SK-N-DZ (cell line): ENCODE measurements at regions not wholly inside any gene's neighbourhood (a gene's known extent, or its start where the extent isn't known, plus 50 kb on each side); places are given as distances from the start of the nearest gene placed in this dataset.
"Not testable (repeated sequence)": the region's sequence is repeated elsewhere in the genome, so short reads cannot be mapped to it uniquely, and the experiment has no call there.

Source experiments
- DNase-seq: peaks from one replicate; pipeline ENCODE4 v3.0.0-alpha.2; 2015; ENCODE audit warnings: low spot score

DNA sequence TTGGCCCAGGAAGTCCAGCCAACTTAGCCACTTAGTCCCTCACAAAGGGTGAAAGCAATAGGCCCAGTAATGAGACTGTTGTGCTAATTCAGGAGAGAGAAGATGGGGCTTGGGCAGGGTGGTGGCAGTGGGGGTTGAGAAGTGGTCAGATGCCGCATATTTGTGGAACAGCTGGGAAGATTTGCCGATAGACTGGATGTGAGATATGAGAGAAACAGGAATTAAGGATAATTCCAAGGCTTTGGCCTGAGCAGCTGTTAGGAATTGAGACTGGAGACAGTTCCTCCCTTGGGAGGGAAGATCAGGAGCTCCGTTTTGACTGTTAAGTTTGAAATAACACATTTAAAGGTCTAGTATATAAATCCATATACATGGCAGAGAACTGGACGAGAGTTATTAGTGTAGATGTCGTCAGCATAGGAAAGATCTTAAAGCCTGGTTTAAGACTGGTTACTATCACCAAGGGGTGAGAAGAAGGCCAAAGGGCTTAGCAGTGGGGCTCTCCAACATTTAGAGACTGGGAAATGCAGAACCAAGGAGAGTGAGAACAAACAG is 323.7 kb upstream of the FAM78B start:
- DNase-seq: no peak

GRCh38 chr1:166493765-166494164 is 327.0 kb upstream of the FAM78B start:
- not testable (repeated sequence) for DNase-seq

DNA sequence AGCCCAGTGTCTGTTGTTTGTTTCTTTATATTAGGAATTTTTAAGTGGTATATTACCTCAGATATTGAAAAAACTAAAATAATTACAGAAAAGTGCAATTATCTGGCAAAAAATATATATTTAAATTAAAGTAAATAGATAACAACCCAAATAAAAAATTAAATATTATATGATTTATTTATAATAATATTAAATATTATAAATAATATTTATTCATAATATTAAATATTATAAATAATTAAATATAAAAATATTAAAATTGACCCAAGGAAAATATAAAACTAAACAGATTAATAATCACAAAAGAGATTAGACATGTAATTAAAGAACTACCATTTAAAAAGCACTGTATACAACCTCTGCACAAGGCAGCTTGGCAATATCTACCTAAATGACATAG is 331.9 kb upstream of the POGK start:
- DNase-seq: no peak

DNA sequence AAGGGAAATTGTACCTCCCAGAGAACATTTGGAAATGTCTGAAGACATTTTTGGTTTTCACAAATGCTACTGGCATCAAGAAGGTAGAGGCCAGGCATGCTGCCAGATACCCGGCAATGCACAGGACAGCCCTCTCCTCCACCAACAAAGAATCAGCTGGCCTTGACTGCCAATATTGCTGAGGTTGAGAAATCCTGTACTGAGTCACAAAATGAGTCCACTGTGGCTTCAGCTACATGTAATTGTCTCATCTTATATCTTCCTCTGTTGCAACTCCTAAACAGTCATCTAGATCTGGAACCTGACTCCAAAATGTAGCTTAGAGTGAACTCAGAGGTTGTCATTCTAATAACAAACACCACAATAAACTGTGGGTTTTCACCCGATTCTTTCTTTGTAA is 327.5 kb upstream of the POGK start:
- no peak for DNase-seq

GRCh38 chr1:166514067-166514466 is 325.2 kb upstream of the POGK start:
- DNase-seq: no peak

DNA sequence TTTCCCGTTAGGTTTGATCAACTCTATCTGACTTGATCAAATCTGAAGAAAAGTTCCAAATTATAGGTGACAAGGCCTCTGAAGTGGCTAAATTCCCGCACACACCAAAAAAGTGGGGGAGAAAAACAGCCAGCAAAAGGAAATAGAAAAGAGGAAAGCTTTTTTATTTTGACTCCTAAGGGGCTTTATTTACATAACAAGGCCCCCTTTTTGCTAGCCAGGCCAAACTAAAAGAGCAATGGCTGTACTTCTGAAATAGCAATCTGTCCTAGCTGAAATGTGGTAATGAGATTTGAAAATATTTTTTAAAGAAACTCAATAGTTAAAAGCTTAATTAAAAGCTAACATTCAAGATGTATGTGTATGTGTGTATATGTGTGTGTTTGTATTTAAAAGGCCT is 311.5 kb upstream of the POGK start:
- DNase-seq: no peak

GRCh38 chr1:166538646-166539045 is 300.6 kb upstream of the POGK start:
- no peak for DNase-seq

DNA sequence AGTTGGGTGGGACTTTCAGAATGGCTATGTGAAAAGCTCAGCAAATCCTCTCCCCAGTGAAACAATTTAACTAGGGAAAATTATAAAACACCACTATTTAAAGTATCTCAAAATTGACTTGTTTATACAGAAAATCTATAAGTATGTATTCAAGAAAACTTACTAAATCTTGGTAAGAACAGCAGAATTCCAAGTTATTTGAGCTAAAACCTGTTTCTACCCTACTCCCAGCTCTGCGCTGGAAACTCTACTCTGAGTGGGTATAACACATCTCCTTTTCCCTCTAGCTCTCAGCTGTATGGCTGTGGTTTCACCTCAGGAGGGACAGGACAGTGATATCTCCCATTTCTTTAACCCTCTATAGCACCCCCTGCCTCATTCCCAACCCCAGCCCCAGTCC is 295.2 kb upstream of the POGK start:
- DNase-seq: no peak

- DNase-seq: no peak
These were observed 294.7 kb upstream of the POGK start for GRCh38 chr1:166544561-166544960.

DNA sequence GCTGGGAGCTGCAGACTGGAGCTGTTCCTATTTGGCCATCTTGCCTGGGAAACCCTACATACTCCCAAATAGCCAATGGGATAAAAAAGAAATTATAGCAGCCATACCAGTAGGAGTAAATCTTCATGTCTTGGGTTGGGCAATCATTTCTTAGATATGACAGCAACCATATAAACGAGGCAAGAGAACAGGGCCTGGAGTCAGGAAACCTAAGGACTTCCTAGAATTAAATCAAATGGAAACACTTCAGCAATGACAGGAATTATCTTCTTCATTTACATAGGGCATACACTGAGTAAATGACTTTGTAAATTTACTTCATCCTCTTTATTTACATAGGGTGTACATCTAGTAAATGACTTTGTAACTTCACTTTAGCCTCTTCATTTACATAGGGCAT is 286.6 kb upstream of the POGK start:
- no peak for DNase-seq

DNA sequence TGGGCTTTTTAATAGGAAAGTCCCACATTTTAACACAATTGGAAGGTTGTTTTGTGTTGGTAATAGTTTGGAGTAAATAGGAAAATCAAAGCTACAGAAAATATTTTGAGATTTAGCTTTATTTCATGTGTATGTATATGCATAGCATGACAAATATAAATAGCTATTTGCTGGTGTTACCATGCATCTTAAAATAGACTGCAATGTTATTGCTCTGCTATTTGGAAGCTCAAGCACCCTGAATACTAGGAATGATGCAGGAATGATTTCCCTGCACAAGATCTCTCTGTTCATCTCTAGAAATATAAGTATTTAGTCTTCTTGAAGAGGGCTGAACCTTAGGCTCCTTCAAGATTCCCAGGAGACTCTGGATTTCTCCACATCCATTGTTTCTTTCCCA is 268.3 kb upstream of the POGK start:
- DNase-seq: no peak

DNA sequence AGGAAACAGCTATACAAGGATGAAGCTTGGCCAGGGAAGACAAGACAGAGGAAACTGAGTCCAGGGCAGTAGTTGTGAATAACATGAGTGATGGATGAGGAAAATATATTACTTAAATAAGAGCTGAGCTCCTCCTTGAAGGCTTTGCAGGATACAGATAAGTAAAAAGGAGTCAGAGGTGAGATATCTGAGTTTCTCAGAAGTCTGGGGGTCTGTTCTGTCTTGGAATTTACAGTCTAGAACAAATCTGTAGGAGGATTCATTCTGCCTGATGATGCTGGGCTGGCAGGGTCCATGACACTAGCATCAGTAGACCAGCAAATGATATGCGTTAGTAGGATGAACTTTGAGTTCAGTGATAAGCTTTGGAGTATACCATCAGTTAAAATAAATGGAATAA is 266.1 kb upstream of the POGK start:
- no peak for DNase-seq

GRCh38 chr1:166579557-166580501 is 259.4 kb upstream of the POGK start:
- DNase-seq: no peak

- DNase-seq: no peak
These were observed 250.5 kb upstream of the POGK start for GRCh38 chr1:166588741-166589140.

GRCh38 chr1:166590161-166590560 is 249.1 kb upstream of the POGK start:
- no peak for DNase-seq

DNA sequence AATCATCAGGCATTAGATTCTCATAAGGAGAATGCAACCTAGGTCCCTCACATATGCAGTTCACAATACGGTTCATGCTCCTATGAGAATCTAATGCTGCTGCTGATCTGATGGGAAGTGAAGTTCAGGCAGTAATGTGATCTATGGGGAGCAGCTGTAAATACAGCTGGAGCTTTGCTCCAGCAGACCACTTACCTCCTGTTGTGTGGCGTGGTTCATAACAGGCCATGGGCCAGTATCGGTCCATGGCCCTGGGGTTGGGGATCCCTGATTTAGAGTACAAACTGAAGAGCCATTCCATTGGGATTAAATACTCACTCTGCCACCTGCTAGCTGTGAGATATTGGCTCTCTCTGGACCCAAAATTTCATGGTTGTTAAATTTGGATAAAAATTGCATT is 244.6 kb upstream of the POGK start:
- DNase-seq: no peak

- no peak for DNase-seq
These were observed 241.8 kb upstream of the POGK start for GRCh38 chr1:166597516-166597915.

DNA sequence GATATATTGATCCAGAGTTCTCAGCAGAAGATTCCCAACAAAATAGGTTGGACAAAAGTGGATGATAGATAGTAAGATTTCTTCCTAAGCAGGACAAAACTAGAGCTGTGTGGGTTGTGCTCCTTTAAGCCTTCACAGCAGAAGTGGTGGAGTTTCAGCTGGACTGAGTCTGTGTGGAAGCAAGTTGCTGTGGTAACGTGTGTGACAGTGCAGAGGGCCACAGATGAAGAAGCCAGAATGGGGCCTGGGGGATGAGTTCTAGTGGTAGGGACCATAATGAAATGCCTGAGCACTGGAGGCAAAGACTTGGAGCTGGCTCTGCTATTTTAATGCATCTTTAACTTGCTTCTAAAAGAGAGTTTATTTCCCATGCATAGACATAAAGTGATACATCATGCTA is 238.7 kb upstream of the POGK start:
- DNase-seq: no peak

- DNase-seq: no peak
These were observed 237.5 kb upstream of the POGK start for GRCh38 chr1:166601650-166602278.

DNA sequence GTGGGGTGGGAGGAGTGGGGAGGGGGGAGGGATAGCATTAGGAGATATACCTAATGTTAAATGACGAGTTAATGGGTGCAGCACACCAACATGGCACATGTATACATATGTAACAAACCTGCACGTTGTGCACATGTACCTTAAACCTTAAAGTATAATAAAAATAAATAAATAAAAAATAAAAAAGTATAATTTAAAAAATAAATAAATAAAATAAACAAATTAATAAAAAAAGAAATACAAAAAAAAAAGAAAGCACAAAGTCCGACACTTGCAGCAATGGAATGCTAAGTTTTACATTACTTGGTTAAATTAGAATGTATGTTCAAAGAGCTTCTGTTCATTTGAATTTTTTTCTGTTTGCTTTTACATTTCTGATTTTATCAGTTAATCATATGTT is 236.5 kb upstream of the POGK start:
- DNase-seq: not testable (repeated sequence)

GRCh38 chr1:166603296-166603695 is 236.0 kb upstream of the POGK start:
- DNase-seq: no peak

GRCh38 chr1:166605137-166605536 is 234.1 kb upstream of the POGK start:
- DNase-seq: no peak

DNA sequence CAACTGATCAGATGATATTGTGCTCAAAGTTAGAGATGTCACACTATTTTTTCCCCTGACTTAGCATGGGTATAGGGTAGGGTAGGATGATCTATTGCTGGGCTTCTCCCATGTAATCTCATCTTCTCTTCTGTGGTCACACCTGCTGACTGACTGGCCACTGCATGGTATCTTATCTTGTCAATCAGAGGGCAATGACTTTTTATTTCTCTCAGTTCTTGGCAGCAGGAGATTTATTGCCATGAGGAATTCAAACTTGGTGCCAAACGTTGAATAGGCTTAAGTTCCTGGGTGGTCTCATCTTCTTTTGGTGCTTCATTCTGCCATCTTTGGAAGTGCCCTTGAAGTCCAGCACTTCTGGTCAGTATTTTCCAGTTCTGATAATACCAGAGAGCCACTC is 226.4 kb upstream of the POGK start:
- DNase-seq: no peak
